ENCODE measurements at regions not wholly inside any gene's neighbourhood (a gene's known extent, or its start where the extent isn't known, plus 50 kb on each side); places are given as distances from the start of the nearest gene placed in this dataset.

DNA sequence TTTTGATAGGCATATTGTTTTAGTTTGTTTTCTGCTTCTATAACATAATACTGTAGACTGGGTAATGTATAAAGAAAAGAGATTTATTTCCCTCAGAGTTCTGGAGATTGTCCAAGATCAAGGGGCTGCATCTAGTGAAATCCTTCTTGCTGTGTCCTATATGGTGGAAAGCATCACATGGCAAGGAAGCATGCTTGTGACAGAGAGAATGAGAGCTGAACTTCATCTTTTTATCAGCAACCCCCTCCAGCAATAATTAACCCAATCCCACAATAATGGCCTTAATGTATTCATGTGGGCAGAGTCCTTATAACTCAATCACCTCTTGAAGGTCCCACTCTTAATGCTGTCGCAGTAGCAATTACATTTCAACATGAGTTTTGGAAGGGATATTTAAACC is 141.4 kb downstream of the CENPW start:
- TF ChIP-seq POLR2A (IDR thresholded peaks at IDR 0.05; ENCODE audit: low read depth, low read length), result no peak
- no peak for TF ChIP-seq POLR2AphosphoS5 (IDR thresholded peaks at IDR 0.05; ENCODE audit: low read depth, low read length)
